ENCODE measurements at regions not wholly inside any gene's neighbourhood (a gene's known extent, or its start where the extent isn't known, plus 50 kb on each side); places are given as distances from the start of the nearest gene placed in this dataset.
A peak's percentile ranks its signal among the peaks of the same experiment; 100 is the strongest.

- no peak for TF ChIP-seq CTCF (IDR thresholded peaks at IDR 0.05; ENCODE audit: low read depth, low read length)
- DNase-seq (ENCODE audit: low read depth in 2 of 2): no peak
Measured at GRCh38 chr2:174690026-174690425, 74.2 kb downstream of the CHRNA1 start.

GRCh38 chr2:174688079-174688478, 76.2 kb downstream of the CHRNA1 start:
- peak; percentile 66 to 75 for DNase-seq (ENCODE audit: low read depth in 2 of 2)
- peak; percentile 24 for TF ChIP-seq CTCF (IDR thresholded peaks at IDR 0.05; ENCODE audit: low read depth, low read length)

More at GRCh38 chr2:174690026-174690425, 74.2 kb downstream of the CHRNA1 start:
- no peak overlapping the region for H3K4me3 ChIP-seq (replicated peaks in 1 of 2; ENCODE audit: low read depth in 2 of 2, low read length in 2 of 2)

GRCh38 chr2:174686430-174686829, 77.8 kb downstream of the CHRNA1 start:
- no peak overlapping the region for H3K4me3 ChIP-seq (replicated peaks in 1 of 2; ENCODE audit: low read depth in 2 of 2, low read length in 2 of 2)
- no peak for TF ChIP-seq CTCF (IDR thresholded peaks at IDR 0.05; ENCODE audit: low read depth, low read length)
- peak in 1 of 2 donors; percentile 8 for DNase-seq (ENCODE audit: low read depth in 2 of 2)

More at GRCh38 chr2:174688079-174688478, 76.2 kb downstream of the CHRNA1 start:
- no peak overlapping the region for H3K4me3 ChIP-seq (replicated peaks in 1 of 2; ENCODE audit: low read depth in 2 of 2, low read length in 2 of 2)

GRCh38 chr2:174683392-174683759, 80.9 kb downstream of the CHRNA1 start:
- peak overlapping the region; percentile 84 to 89 for H3K4me3 ChIP-seq (replicated peaks in 1 of 2; ENCODE audit: low read depth in 2 of 2, low read length in 2 of 2)
- peak; percentile 35 for TF ChIP-seq CTCF (IDR thresholded peaks at IDR 0.05; ENCODE audit: low read depth, low read length)
- peak; percentile 50 to 66 for DNase-seq (ENCODE audit: low read depth in 2 of 2)

- peak overlapping the region; percentile 84 to 89 for H3K4me3 ChIP-seq (replicated peaks in 1 of 2; ENCODE audit: low read depth in 2 of 2, low read length in 2 of 2)
- TF ChIP-seq CTCF (IDR thresholded peaks at IDR 0.05; ENCODE audit: low read depth, low read length): no peak
- peak; percentile 66 to 67 for DNase-seq (ENCODE audit: low read depth in 2 of 2)
Measured at GRCh38 chr2:174682578-174683391, 81.5 kb downstream of the CHRNA1 start.

- DNase-seq (ENCODE audit: low read depth in 2 of 2): peak; percentile 34 to 45
- H3K4me3 ChIP-seq (replicated peaks in 1 of 2; ENCODE audit: low read depth in 2 of 2, low read length in 2 of 2): peak overlapping the region; percentile 84 to 89
- no peak for TF ChIP-seq CTCF (IDR thresholded peaks at IDR 0.05; ENCODE audit: low read depth, low read length)
Measured at GRCh38 chr2:174682007-174682577, 82.2 kb downstream of the CHRNA1 start.
